Effector CD4-positive, alpha-beta T cell (primary cell): ENCODE measurements at regions not wholly inside any gene's neighbourhood (a gene's known extent, or its start where the extent isn't known, plus 50 kb on each side); places are given as distances from the start of the nearest gene placed in this dataset.
"Not testable (repeated sequence)": the region's sequence is repeated elsewhere in the genome, so short reads cannot be mapped to it uniquely, and the experiment has no call there.

Experiments
- DNase-seq: peaks from one replicate; pipeline ENCODE4 v3.0.0-alpha.2; 2020

DNA sequence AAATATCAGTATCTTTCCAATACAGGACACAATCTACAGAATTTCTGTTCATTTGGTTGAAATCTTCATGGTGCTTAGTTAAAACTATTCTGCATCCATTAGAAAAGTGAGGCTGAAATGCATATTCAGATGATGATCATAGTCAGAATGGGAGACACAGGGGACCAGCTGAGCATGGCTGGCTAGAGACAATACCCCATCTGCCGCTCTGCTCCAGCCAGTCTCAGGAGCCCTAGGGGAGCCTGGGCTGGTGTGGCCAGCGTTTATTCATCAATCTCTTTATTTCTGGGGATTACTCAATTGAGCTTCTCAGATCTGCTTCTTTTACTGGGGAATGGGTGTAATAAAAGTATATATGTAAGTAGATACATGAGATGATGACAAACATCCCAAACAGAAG is 470.9 kb upstream of the CDIN1 start:
- no peak for DNase-seq

GRCh38 chr15:36109943-36110658 is 469.3 kb upstream of the CDIN1 start:
- DNase-seq: no peak

GRCh38 chr15:36110659-36110993 is 468.8 kb upstream of the CDIN1 start:
- no peak for DNase-seq

GRCh38 chr15:36117296-36117787 is 462.1 kb upstream of the CDIN1 start:
- DNase-seq: no peak

DNA sequence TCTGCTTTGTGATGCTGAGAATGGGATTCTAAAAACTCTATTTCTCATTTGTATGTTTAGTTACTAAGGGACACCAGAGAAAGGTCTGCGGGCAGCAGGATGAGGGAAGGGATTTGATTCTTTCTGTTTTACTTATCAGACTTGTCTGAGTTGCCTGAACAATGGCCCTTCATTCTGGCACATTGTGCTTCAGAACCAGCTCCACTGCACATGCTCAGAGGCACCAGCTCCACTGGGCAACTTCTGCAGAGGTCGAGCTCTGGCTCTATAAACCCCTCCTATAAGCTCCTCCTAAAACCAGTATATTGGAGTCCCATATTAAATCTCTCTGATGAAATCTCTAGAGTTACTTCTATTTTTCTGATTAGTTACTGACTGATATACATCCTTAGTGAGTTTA is 453.2 kb upstream of the CDIN1 start:
- no peak for DNase-seq

- DNase-seq: no peak
Measured at GRCh38 chr15:36130641-36131310, 448.6 kb upstream of the CDIN1 start.

DNA sequence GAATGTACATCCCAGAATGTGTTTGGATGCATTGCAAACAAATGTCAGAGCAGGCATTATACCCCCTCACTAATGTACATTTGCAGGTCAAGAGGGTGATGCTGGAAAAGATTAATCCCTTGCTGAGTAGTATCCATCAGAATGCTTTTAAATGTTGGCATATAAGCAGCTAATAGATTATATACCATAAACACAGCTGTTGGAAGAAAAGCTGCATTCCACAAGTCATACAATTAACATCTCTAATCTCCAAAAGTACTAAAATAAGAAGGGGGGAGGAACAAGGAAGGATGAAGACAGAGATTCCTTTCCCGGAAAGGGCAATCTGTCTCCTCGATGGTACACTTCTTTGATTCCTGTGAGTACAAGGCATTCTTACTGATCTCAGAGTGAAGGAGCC is 445.7 kb upstream of the CDIN1 start:
- DNase-seq: no peak

GRCh38 chr15:36136049-36136448 is 443.4 kb upstream of the CDIN1 start:
- no peak for DNase-seq

DNA sequence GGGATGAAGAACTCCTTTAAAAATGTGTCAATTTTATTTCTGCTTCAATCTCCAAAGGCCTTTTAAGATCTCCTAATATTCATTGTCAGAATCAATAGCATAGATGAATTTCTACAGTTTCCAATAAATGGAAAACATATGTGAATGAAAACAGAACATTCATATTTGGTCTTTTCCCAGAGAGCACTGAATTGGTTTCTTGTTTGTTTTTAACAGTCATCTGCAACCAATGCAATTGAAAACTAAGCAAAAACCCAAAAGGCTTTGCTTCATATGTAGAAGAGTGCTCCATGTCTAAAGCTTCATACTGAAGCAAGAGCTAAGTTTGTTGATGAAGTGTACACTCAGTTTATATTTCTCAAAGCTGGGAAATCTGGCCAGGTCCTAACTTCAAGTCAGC is 426.5 kb upstream of the CDIN1 start:
- no peak for DNase-seq

- no peak for DNase-seq
Measured at GRCh38 chr15:36156879-36157427, 422.5 kb upstream of the CDIN1 start.

DNA sequence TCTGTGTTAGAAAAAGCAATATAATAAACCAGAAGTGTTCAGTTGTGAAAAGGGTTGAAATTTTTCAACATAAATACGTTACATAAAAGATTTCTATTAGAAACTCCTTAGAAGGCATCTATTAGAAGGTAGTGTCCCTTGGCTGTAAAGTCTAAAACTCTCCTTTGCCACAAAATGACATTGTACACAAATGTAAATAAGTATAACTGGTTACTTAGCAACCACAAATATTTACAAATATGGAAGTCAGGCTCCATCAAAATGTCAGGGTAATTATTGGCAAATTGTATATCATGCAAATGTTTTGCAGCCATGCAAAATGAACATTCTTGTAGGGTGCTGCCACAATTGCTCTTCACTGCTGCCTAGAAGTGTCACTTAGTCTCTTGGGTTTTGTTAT is 419.1 kb upstream of the CDIN1 start:
- DNase-seq: no peak

DNA sequence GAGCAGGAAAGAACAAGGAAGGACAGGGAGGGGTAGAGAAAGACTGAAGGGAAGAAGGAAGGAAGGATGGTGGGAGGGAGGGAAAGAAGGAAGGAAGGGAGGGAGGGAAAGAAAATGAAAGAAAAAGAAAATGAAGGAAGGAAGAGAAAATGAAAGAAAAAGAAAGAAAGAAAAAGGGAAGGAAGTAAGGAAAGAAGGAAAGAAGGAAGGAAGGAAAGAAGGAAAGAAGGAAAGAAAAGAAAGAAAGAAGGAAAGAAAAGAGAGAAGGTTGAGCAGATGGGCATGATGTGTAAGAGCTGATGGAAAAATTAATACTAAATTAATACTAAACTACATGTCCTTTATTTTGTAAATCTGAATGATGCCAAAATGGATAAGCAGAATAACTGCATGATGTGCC is 418.3 kb upstream of the CDIN1 start:
- no peak for DNase-seq

DNA sequence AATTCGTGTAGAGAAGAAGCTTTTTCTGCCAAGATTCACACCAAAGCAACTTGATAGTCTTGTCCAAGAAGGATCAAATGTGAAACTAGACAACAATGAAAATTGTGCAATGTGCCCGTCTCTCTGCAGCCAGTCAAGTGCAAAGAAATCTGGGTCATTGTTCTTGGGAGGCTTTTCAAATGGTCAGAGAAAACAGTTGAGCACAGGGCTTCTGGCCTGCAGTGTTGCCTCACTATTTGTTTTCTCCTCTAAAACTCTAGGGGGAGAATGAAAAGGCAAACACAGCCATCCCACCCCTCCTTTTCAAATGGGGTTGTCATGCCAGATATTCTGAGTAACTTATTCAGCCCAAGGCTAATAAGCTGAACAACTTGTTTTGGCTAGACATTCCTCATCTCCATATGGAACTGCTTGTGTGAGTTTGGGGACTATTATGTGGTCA is 417.6 kb upstream of the CDIN1 start:
- no peak for DNase-seq

DNA sequence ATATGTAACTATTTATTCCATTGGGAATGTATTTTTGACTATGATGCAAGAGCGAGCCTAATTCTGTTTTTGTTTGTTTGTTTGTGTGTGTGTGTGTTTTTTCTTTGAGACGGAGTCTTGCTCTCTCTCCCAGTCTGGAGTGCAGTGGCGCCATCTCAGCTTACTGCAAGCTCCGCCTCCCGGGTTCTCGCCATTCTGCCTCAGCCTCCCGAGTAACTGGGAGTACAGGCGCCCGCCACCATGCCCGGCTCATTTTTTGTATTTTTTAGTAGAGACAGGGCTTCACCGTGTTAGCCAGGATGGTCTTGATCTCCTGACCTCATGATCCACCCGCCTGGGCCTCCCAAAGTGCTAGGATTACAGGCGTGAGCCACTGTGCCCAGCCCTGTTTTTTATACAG is 415.4 kb upstream of the CDIN1 start:
- not testable (repeated sequence) for DNase-seq

- DNase-seq: no peak
Measured at GRCh38 chr15:36172955-36173354, 406.5 kb upstream of the CDIN1 start.

DNA sequence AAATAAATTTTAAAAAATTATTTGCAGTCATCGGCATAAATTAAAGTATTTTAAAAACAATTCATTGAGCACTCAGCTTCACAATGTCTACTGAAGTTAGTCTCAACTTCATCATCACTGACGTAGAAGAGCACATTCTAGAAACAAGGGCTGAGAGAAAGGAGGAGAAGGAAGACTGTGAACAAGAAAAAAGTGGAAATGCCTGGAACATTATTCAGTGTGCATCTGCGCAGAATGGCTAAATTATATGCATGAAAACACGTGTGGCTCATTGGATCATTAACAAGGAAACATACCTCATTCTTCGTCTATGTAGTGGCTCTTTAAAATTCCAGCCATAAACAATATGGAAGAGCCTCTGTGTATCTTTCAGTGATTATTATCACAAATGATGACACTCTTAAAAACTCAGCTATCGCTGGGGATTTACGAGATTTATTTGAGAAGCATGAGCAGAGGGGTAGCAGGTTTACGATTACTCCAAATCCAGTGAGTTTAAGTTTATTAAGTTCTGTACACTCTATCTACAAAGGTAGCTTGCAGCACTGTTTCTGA is 404.2 kb upstream of the CDIN1 start:
- no peak for DNase-seq

DNA sequence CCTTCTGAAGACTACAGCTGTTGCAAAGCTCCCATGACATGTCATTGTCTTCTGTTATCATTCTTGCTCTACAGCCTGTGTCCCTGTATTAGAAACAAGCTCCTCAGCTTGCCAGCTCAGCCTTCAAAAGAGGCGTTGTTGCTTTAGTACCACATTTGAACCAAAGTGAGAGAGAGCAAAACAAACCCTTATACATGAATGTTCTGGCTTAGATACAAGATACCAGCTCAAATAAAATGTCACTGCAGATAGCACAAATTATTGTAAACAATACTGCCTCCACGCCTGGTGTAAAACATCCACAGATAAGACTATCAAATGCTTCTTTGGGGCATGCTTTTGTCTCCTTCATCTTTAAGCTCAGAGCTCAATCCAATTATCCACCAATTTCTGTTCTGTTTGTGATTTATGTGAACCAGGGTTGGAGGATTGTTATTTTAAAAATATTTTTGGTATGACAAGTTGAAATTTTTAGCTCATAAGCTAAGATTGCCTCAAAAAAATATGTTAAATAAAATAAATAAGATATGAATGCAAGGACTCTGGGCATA is 403.6 kb upstream of the CDIN1 start:
- no peak for DNase-seq

DNA sequence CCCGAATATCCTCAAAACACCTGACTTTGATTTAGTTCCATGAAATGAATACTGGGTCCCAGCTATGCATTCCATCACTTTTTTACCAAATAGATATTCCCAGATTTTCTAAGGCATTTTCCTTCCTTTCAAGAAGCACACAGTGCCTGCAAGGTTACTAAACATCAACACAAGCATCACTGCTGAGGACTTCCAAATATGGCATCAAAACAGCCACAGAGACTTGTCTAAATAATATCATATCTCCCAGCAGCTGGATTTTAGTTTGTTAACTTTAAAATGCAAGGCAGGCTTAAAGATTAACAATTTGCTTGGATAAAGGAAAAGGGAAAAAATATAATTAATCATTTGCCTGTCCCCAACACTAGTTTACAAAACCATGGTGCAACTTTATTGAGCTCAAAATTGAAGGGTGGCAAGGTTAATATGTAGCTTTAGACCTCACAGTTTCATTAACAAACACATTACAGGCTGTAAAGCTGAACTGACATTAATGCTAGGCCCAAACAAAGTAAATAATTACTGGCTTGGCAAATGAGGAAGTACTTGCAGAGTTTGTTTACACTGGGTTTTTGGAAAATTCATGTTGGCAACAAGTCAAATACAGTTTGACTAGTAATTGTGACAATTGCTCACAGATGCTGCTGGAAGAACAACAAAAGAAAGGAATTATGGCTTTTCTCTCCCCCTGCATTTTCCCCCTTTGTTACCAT is 401.7 kb upstream of the CDIN1 start:
- no peak for DNase-seq

DNA sequence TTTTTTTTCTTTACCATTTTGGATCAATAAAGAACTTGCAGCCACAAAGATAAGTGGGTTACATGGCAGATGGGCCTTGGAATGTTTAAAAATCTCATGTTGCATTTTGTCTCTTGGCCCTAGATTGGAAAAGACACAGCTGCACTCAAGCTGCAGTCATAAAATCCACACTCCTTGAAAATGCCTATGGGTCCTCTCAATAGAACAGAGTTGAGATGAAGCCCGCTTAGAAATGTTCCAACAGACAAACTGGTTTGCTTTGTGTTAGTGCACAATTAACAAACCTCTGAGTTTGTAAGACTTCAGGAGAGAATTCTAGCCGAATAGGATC is 401.2 kb upstream of the CDIN1 start:
- no peak for DNase-seq

- no peak for DNase-seq
Measured at GRCh38 chr15:36183201-36183600, 396.2 kb upstream of the CDIN1 start.

DNA sequence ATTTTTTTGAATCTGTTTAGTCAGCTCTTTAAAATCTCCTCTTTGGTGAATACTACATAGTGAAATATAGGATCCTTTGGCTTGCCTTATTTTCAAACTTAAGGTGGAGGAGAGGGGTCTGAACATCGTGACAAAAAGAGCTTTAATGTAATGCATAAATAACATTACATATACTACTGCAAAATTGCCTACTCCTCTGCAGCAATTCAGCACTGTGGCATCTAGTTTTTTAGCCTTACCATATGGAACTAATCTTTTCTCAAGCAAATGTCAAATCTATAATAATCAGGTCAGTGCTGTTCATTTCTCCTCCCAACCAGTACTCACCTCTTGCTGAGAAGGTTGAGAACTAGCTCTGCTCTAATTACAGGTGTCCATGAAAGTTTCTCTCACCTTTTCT is 394.0 kb upstream of the CDIN1 start:
- DNase-seq: no peak

DNA sequence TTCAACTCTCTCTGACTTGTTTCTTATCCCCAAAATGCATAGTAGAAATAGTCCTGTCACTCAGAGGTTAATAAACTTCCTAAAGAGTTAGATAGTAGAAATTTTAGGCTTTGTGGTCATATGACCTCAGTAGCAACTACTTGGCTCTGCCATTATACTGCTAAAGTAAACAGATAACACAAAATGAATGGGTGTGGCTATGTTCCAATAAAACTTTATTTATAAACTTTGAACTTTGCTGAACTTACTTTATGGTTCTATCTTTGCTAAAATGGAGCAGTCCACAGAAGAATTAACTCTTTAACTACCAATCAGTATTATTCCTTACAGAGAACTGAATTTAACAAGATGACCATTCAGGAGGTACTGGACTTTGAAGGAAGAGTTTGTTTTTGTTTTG is 393.6 kb upstream of the CDIN1 start:
- DNase-seq: no peak

GRCh38 chr15:36186376-36186775 is 393.1 kb upstream of the CDIN1 start:
- no peak for DNase-seq
